ENCODE measurements at regions not wholly inside any gene's neighbourhood (a gene's known extent, or its start where the extent isn't known, plus 50 kb on each side); places are given as distances from the start of the nearest gene placed in this dataset.
A peak's percentile ranks its signal among the peaks of the same experiment; 100 is the strongest.
"Not testable (repeated sequence)": the region's sequence is repeated elsewhere in the genome, so short reads cannot be mapped to it uniquely, and the experiment has no call there.

GRCh38 chr16:88151859-88152843 is 200.9 kb downstream of the BANP start:
- H3K9me3 Mint-ChIP-seq (ENCODE audit: low read depth); H3K4me3 Mint-ChIP-seq; H3K36me3 Mint-ChIP-seq; H3K4me1 Mint-ChIP-seq; ATAC-seq; CTCF ChIA-PET; H3K27me3 Mint-ChIP-seq; H3K27ac Mint-ChIP-seq; DNase-seq: not testable (repeated sequence)

- ATAC-seq; DNase-seq; H3K4me3 Mint-ChIP-seq; H3K9me3 Mint-ChIP-seq (ENCODE audit: low read depth); H3K4me1 Mint-ChIP-seq; H3K27ac Mint-ChIP-seq; H3K36me3 Mint-ChIP-seq; H3K27me3 Mint-ChIP-seq; CTCF ChIA-PET: not testable (repeated sequence)
These were observed 201.6 kb downstream of the BANP start for GRCh38 chr16:88152879-88153278.

- DNase-seq; H3K36me3 Mint-ChIP-seq; H3K4me1 Mint-ChIP-seq; CTCF ChIA-PET; H3K9me3 Mint-ChIP-seq (ENCODE audit: low read depth); H3K4me3 Mint-ChIP-seq; ATAC-seq; H3K27me3 Mint-ChIP-seq; H3K27ac Mint-ChIP-seq: not testable (repeated sequence)
These were observed 202.3 kb downstream of the BANP start for GRCh38 chr16:88153516-88153915.

- CTCF ChIA-PET; DNase-seq; H3K9me3 Mint-ChIP-seq (ENCODE audit: low read depth); H3K27ac Mint-ChIP-seq; H3K36me3 Mint-ChIP-seq; ATAC-seq; H3K4me1 Mint-ChIP-seq; H3K27me3 Mint-ChIP-seq; H3K4me3 Mint-ChIP-seq: not testable (repeated sequence)
These were observed 203.7 kb downstream of the BANP start for GRCh38 chr16:88154886-88155285.

- CTCF ChIA-PET; ATAC-seq; H3K4me3 Mint-ChIP-seq; DNase-seq; H3K27me3 Mint-ChIP-seq; H3K4me1 Mint-ChIP-seq; H3K9me3 Mint-ChIP-seq (ENCODE audit: low read depth); H3K36me3 Mint-ChIP-seq; H3K27ac Mint-ChIP-seq: not testable (repeated sequence)
These were observed 204.4 kb downstream of the BANP start for GRCh38 chr16:88155681-88156080.

- H3K4me3 Mint-ChIP-seq; H3K4me1 Mint-ChIP-seq; H3K36me3 Mint-ChIP-seq; CTCF ChIA-PET; H3K27ac Mint-ChIP-seq; H3K27me3 Mint-ChIP-seq; ATAC-seq; H3K9me3 Mint-ChIP-seq (ENCODE audit: low read depth); DNase-seq: not testable (repeated sequence)
These were observed 205.5 kb downstream of the BANP start for GRCh38 chr16:88156640-88157283.

GRCh38 chr16:88157686-88158085 is 206.5 kb downstream of the BANP start:
- CTCF ChIA-PET, result not testable (repeated sequence)

GRCh38 chr16:88158256-88159045 is 207.2 kb downstream of the BANP start:
- H3K4me3 Mint-ChIP-seq; H3K36me3 Mint-ChIP-seq; H3K27me3 Mint-ChIP-seq; CTCF ChIA-PET; ATAC-seq; H3K4me1 Mint-ChIP-seq; H3K9me3 Mint-ChIP-seq (ENCODE audit: low read depth); H3K27ac Mint-ChIP-seq: not testable (repeated sequence)
- DNase-seq, result peak; percentile 28

More at GRCh38 chr16:88157686-88158085, 206.5 kb downstream of the BANP start:
- H3K4me1 Mint-ChIP-seq; H3K36me3 Mint-ChIP-seq; H3K27me3 Mint-ChIP-seq; ATAC-seq; H3K4me3 Mint-ChIP-seq; H3K27ac Mint-ChIP-seq; H3K9me3 Mint-ChIP-seq (ENCODE audit: low read depth): not testable (repeated sequence)
- peak; percentile 16 for DNase-seq

- H3K27me3 Mint-ChIP-seq; H3K9me3 Mint-ChIP-seq (ENCODE audit: low read depth); H3K4me3 Mint-ChIP-seq; H3K4me1 Mint-ChIP-seq; H3K36me3 Mint-ChIP-seq; CTCF ChIA-PET; H3K27ac Mint-ChIP-seq; ATAC-seq: not testable (repeated sequence)
- peak; percentile 32 for DNase-seq
These were observed 208.0 kb downstream of the BANP start for GRCh38 chr16:88159046-88159896.

GRCh38 chr16:88159897-88160335 is 208.7 kb downstream of the BANP start:
- H3K27ac Mint-ChIP-seq; H3K36me3 Mint-ChIP-seq; ATAC-seq; H3K4me3 Mint-ChIP-seq; CTCF ChIA-PET; H3K27me3 Mint-ChIP-seq; H3K9me3 Mint-ChIP-seq (ENCODE audit: low read depth); H3K4me1 Mint-ChIP-seq: not testable (repeated sequence)
- peak; percentile 3 for DNase-seq

- CTCF ChIA-PET; H3K27ac Mint-ChIP-seq; H3K4me1 Mint-ChIP-seq; H3K4me3 Mint-ChIP-seq; H3K27me3 Mint-ChIP-seq; ATAC-seq; H3K36me3 Mint-ChIP-seq; H3K9me3 Mint-ChIP-seq (ENCODE audit: low read depth): not testable (repeated sequence)
- peak; percentile 25 for DNase-seq
These were observed 210.0 kb downstream of the BANP start for GRCh38 chr16:88161191-88161590.

GRCh38 chr16:88161623-88162275 is 210.5 kb downstream of the BANP start:
- H3K4me3 Mint-ChIP-seq; DNase-seq; H3K36me3 Mint-ChIP-seq; ATAC-seq; H3K4me1 Mint-ChIP-seq; H3K27me3 Mint-ChIP-seq; CTCF ChIA-PET; H3K27ac Mint-ChIP-seq; H3K9me3 Mint-ChIP-seq (ENCODE audit: low read depth): not testable (repeated sequence)

Data from activated CD8-positive, alpha-beta memory T cell treated with anti-CD3 and anti-CD28 coated beads, Interleukin-2, amount 10 ng/mL, durations not matched to agents 7 days and 5 days (primary cell).